Gastrocnemius medialis (tissue), 4 donors: ENCODE measurements at regions not wholly inside any gene's neighbourhood (a gene's known extent, or its start where the extent isn't known, plus 50 kb on each side); places are given as distances from the start of the nearest gene placed in this dataset.

Experiments used
- POLR2A ChIP-seq, 2 donors: fragments of 450-650 bp; IDR thresholded peaks; one replicate each; pipeline ENCODE4 v1.6.1; 2017; ENCODE audit warnings: antibody characterized with exemption in 2 of 2, mild to moderate bottlenecking in 2 of 2, moderate library complexity in 2 of 2
- TF ChIP-seq, protein P1 (sequence below), 5 experiments: fragments of 450-650 bp in 3 of 5; fragments of 200-600 bp in 2 of 5; sonication (generic) in 2 of 5; IDR thresholded peaks in 4 of 5; conservative IDR thresholded peaks in 1 of 5; 1 replicate in 4 of 5; 2 replicates in 1 of 5; pipeline ENCODE4 v1.5.1; 2016 to 2019; ENCODE audit warnings: antibody characterized with exemption in 5 of 5, mild to moderate bottlenecking in 3 of 5, moderate library complexity in 3 of 5

DNA sequence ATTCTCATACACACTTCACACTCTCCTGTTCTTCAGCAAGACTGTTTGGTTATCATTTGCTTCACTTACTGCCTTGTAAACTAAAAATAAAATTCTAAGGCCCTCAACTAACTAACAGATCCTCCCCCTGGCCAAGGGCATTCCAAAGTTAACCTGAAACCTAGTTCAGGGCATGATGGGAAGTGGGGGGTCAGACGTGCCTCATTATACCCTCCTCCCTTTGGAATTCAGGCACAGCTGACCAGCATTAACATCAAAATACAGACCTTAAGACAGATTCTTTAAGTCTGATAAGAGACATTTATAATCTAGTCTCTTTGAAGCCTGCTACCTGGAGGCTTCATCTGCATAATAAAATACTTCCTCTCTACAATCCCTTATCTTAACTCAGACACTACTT lies 221.0 kb downstream of the NOL4 start:
- TF ChIP-seq, protein P1, sequence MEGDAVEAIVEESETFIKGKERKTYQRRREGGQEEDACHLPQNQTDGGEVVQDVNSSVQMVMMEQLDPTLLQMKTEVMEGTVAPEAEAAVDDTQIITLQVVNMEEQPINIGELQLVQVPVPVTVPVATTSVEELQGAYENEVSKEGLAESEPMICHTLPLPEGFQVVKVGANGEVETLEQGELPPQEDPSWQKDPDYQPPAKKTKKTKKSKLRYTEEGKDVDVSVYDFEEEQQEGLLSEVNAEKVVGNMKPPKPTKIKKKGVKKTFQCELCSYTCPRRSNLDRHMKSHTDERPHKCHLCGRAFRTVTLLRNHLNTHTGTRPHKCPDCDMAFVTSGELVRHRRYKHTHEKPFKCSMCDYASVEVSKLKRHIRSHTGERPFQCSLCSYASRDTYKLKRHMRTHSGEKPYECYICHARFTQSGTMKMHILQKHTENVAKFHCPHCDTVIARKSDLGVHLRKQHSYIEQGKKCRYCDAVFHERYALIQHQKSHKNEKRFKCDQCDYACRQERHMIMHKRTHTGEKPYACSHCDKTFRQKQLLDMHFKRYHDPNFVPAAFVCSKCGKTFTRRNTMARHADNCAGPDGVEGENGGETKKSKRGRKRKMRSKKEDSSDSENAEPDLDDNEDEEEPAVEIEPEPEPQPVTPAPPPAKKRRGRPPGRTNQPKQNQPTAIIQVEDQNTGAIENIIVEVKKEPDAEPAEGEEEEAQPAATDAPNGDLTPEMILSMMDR (IDR thresholded peaks at IDR 0.05 in 4 of 5, conservative IDR thresholded peaks at IDR 0.05 in 1 of 5): no peak
- TF ChIP-seq POLR2A (IDR thresholded peaks at IDR 0.05): no peak
